Uterus (tissue), 3 donors: ENCODE measurements at regions not wholly inside any gene's neighbourhood (a gene's known extent, or its start where the extent isn't known, plus 50 kb on each side); places are given as distances from the start of the nearest gene placed in this dataset.

Experiments
- DNase-seq, 2 donors: peaks; one replicate each; pipeline ENCODE4 v3.0.0-alpha.2; 2019 to 2020
- H3K27ac ChIP-seq, 2 donors: fragments of 200-600 bp; sonication (generic); 1 replicate in 1 of 2; 2 replicates in 1 of 2; pipeline ENCODE4 v1.5.1; 2016 to 2018
- H3K27me3 ChIP-seq, 2 donors: fragments of 200-600 bp; sonication (generic); one replicate each; pipeline ENCODE4 v1.5.1; 2018 to 2019; ENCODE audit warnings: control low read depth in 1 of 2
- H3K36me3 ChIP-seq, 2 donors: fragments of 200-600 bp; sonication (generic); one replicate each; pipeline ENCODE4 v1.5.1; 2019; ENCODE audit warnings: control low read depth in 1 of 2
- H3K4me1 ChIP-seq, 2 donors: fragments of 200-600 bp; sonication (generic); one replicate each; pipeline ENCODE4 v1.5.1; 2018 to 2019; ENCODE audit warnings: control low read depth in 1 of 2
- H3K4me3 ChIP-seq, 2 donors: fragments of 200-600 bp; sonication (generic); 1 replicate in 1 of 2; 2 replicates in 1 of 2; pipeline ENCODE4 v1.5.1; 2018 to 2019; ENCODE audit warnings: mild to moderate bottlenecking in 1 of 2
- H3K9me3 ChIP-seq, 2 donors: fragments of 200-600 bp; sonication (generic); one replicate each; pipeline ENCODE4 v1.5.1; 2019; ENCODE audit warnings: control low read depth in 1 of 2
- POLR2A ChIP-seq, 2 donors: fragments of 450-650 bp; IDR thresholded peaks; one replicate each; pipeline ENCODE4 v1.6.1; 2016; ENCODE audit warnings: antibody characterized with exemption in 2 of 2, mild to moderate bottlenecking in 1 of 2, moderate library complexity in 1 of 2
- intact Hi-C: fragments of 100-400 bp; cut with DNase I; formaldehyde crosslinking; loops from one replicate; pipeline ENCODE4 v1.15.1; 2023; ENCODE audit warnings: low total_unique reads
- TF ChIP-seq, protein P1 (sequence below), 4 experiments: fragments of 200-600 bp in 2 of 4; fragments of 450-650 bp in 2 of 4; sonication (generic) in 2 of 4; IDR thresholded peaks; one replicate each; pipeline ENCODE4 v1.5.1; 2016 to 2019; ENCODE audit warnings: antibody characterized with exemption in 4 of 4, mild to moderate bottlenecking in 2 of 4, moderate library complexity in 1 of 4
- donor health status: DM: yes; HTN: yes; CAD: no.

DNA sequence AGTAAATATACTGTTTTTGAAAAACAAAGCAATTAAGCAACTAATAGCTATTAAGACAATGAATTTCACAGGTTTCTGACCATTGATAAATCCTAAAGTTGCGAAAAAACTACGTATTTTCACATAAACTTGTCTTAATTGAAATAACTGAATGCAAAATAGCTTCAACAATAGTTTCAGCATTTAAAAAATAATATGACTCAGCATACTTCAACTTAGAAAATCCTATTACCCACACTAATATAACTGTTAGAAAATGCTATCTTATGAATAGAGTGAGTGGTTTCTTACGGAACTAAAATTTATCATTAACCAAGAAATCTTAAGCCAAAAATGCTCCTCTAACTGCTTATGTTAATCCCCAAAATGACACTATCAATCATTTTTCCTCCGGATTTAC lies 183.9 kb downstream of the AVL9 start:
- Histone ChIP-seq H3K4me1 (no peaks in the 10 kb centered on the region), H3K36me3 (no peaks in the 10 kb centered on the region), H3K27me3 (no peaks in the 10 kb centered on the region), H3K9me3 (no peaks in the 10 kb centered on the region), H3K4me3 (no peak overlapping the region), H3K27ac (no peak overlapping the region)
- intact Hi-C loops: no loop called here
- TF ChIP-seq, protein P1, sequence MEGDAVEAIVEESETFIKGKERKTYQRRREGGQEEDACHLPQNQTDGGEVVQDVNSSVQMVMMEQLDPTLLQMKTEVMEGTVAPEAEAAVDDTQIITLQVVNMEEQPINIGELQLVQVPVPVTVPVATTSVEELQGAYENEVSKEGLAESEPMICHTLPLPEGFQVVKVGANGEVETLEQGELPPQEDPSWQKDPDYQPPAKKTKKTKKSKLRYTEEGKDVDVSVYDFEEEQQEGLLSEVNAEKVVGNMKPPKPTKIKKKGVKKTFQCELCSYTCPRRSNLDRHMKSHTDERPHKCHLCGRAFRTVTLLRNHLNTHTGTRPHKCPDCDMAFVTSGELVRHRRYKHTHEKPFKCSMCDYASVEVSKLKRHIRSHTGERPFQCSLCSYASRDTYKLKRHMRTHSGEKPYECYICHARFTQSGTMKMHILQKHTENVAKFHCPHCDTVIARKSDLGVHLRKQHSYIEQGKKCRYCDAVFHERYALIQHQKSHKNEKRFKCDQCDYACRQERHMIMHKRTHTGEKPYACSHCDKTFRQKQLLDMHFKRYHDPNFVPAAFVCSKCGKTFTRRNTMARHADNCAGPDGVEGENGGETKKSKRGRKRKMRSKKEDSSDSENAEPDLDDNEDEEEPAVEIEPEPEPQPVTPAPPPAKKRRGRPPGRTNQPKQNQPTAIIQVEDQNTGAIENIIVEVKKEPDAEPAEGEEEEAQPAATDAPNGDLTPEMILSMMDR (IDR thresholded peaks at IDR 0.05): no peak
- TF ChIP-seq POLR2A (IDR thresholded peaks at IDR 0.05): no peak
- DNase-seq: no peak

DNA sequence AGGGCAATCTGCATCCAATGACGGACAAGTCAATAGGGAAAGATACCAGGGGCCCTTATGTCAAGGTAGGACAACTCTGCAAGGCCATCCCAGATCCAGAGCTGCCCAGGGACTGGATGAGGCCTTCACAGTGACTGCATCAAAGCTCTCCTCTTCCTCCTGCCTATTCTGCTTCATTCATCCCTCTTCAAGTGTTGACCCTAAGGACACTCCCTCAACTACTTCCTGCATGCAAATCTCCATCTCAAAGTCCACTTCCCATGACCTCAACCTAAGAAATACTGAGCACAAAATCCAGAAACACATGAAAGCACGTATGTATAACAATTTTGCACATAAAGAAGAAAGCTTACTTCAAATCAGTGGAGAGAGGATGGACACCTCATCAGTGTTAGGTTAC lies 182.3 kb downstream of the AVL9 start:
- Histone ChIP-seq H3K27ac (no peak overlapping the region), H3K4me3 (no peak overlapping the region), H3K27me3 (no peaks in the 10 kb centered on the region), H3K4me1 (no peaks in the 10 kb centered on the region), H3K36me3 (no peaks in the 10 kb centered on the region), H3K9me3 (no peaks in the 10 kb centered on the region)
- intact Hi-C loops: no loop called here
- no peak for TF ChIP-seq POLR2A (IDR thresholded peaks at IDR 0.05)
- TF ChIP-seq, protein P1 (IDR thresholded peaks at IDR 0.05): no peak
- no peak for DNase-seq

DNA sequence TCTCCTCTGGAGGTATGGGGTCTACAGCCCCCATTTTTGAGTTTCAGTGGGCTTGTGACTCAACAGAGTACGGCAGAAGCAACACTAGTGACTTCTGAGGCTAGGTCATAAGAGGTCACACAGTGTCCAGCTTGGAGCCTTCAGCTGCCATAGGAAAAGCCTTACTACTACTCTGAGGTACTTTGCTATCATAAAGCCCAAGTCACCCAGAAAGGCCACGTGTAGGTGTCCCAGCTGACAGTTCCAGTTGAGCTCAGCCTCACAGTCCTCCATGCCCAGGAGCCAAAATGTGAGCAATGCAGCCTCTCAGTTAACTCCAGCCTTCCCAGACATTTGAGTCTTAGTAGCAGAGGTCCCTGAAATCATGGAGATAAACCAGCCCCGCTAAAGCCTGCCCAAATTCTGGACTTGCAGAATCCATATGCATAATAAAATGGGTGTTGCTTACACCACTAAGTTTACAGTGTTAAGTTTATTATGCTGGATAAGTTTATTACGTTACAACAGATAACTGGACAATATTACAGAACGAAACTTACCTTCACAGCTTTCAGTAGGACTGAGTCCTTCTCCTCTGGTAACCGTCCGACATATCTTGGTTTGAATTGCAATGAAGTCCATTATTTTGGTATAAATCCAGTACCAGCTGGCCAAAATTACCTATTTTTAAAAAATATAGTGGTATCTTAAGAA lies 181.1 kb downstream of the AVL9 start:
- Histone ChIP-seq H3K27ac (no peak overlapping the region), H3K36me3 (no peaks in the 10 kb centered on the region), H3K4me1 (no peaks in the 10 kb centered on the region), H3K9me3 (no peaks in the 10 kb centered on the region), H3K27me3 (no peaks in the 10 kb centered on the region), H3K4me3 (no peak overlapping the region)
- no peak for DNase-seq
- no peak for TF ChIP-seq POLR2A (IDR thresholded peaks at IDR 0.05)
- TF ChIP-seq, protein P1 (IDR thresholded peaks at IDR 0.05): no peak
- intact Hi-C loops: no loop called here

DNA sequence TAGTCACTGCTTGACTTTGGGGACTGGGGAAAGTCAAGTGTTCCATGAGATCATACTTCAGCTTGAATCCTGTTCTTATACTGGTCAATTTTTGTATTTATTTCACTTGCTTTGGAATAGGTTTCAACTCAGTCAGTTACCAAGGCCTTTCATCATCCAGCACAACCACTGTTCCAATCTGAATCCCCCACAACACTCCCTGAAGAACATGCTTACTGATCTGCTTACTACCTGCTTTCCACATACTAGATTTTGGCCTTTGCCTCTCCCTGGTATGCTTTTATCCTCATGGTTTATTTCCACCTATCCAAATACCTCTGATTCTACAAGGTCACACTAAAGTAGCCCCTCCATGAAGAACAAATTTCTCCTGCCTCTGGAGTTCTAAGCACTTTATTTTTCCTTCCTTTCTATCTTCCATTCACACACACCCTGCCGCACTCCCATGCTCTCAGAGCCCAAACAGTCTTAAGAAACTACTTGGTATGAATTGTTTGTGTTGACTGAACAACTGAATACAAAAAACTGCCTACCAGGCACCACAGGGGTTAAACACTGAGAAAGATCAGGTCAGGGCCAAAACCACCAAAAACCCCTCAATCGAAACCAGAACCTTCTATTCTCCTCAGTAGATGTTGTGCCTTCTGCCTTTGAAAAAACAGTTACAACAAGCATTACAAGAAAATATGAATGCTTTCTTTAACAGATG lies 178.1 kb downstream of the AVL9 start:
- H3K27ac ChIP-seq: no peak overlapping the region
- H3K9me3 ChIP-seq: no peaks in the 10 kb centered on the region
- no peaks in the 10 kb centered on the region for H3K27me3 ChIP-seq
- no peak for DNase-seq
- no peak for TF ChIP-seq POLR2A (IDR thresholded peaks at IDR 0.05)
- TF ChIP-seq, protein P1 (IDR thresholded peaks at IDR 0.05): no peak
- no peaks in the 10 kb centered on the region for H3K36me3 ChIP-seq
- intact Hi-C loops: no loop called here
- H3K4me3 ChIP-seq: no peak overlapping the region
- no peaks in the 10 kb centered on the region for H3K4me1 ChIP-seq
